ENCODE measurements at regions not wholly inside any gene's neighbourhood (a gene's known extent, or its start where the extent isn't known, plus 50 kb on each side); places are given as distances from the start of the nearest gene placed in this dataset.

GRCh38 chr9:13847270-13847669, 466.7 kb downstream of the NFIB start:
- no peak for TF ChIP-seq EZH2 (IDR thresholded peaks at IDR 0.05; ENCODE audit: low read length, missing control alignments)
- TF ChIP-seq, protein P1, sequence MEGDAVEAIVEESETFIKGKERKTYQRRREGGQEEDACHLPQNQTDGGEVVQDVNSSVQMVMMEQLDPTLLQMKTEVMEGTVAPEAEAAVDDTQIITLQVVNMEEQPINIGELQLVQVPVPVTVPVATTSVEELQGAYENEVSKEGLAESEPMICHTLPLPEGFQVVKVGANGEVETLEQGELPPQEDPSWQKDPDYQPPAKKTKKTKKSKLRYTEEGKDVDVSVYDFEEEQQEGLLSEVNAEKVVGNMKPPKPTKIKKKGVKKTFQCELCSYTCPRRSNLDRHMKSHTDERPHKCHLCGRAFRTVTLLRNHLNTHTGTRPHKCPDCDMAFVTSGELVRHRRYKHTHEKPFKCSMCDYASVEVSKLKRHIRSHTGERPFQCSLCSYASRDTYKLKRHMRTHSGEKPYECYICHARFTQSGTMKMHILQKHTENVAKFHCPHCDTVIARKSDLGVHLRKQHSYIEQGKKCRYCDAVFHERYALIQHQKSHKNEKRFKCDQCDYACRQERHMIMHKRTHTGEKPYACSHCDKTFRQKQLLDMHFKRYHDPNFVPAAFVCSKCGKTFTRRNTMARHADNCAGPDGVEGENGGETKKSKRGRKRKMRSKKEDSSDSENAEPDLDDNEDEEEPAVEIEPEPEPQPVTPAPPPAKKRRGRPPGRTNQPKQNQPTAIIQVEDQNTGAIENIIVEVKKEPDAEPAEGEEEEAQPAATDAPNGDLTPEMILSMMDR (conservative IDR thresholded peaks at IDR 0.05 in 1 of 2, IDR thresholded peaks at IDR 0.05 in 1 of 2; ENCODE audit: low read depth in 1 of 2, low read length in 2 of 2): no peak
